Activated naive CD8-positive, alpha-beta T cell treated with anti-CD3 and anti-CD28 coated beads for 36 hours (primary cell): ENCODE measurements at regions not wholly inside any gene's neighbourhood (a gene's known extent, or its start where the extent isn't known, plus 50 kb on each side); places are given as distances from the start of the nearest gene placed in this dataset.

Source experiments
- DNase-seq: peaks from one replicate; pipeline ENCODE4 v3.0.0; 2021
- H3K27ac Mint-ChIP-seq: one replicate; pipeline ENCODE4 v1.8.0; 2022; ENCODE audit warnings: mild to moderate bottlenecking, moderate library complexity, mixed read lengths
- H3K27me3 Mint-ChIP-seq: one replicate; pipeline ENCODE4 v1.8.0; 2022; ENCODE audit warnings: mild to moderate bottlenecking, mixed read lengths
- H3K36me3 Mint-ChIP-seq: one replicate; pipeline ENCODE4 v1.8.0; 2021; ENCODE audit warnings: mild to moderate bottlenecking, mixed read lengths
- H3K4me1 Mint-ChIP-seq: one replicate; pipeline ENCODE4 v1.8.0; 2021; ENCODE audit warnings: mixed read lengths
- H3K4me3 Mint-ChIP-seq: one replicate; pipeline ENCODE4 v1.8.0; 2022; ENCODE audit warnings: mild to moderate bottlenecking, moderate library complexity, mixed read lengths
- H3K9me3 Mint-ChIP-seq: one replicate; pipeline ENCODE4 v1.8.0; 2022; ENCODE audit warnings: mixed read lengths

DNA sequence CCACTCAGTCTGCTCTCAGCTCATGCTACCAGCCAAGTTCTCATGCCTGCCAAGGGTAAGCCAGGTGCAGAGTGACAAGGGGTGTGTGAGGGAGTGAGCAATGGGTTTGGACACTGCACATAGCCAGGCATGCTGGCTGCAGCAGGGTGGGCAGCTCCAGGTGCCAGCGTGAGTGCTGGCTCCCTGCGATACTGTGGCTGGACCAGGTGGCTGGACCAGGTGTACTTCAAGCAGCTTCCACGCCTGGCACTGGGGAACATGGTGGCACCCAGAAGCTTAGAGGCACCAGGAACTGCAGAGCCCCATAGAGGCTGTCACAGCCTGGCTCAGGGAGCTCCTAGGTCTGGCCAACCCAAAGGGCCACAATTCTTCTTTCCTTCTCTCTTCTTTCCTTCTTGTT is 234.9 kb upstream of the GIMD1 start:
- Mint-ChIP-seq H3K4me3 (no peak overlapping the region), H3K9me3 (no peaks in the 10 kb centered on the region), H3K27me3 (no peaks in the 10 kb centered on the region), H3K4me1 (no peaks in the 10 kb centered on the region), H3K36me3 (no peaks in the 10 kb centered on the region), H3K27ac (no peak overlapping the region)
- no peak for DNase-seq

GRCh38 chr4:106602711-106603110 is 234.1 kb upstream of the GIMD1 start:
- no peaks in the 10 kb centered on the region for H3K27me3 Mint-ChIP-seq
- no peak overlapping the region for H3K27ac Mint-ChIP-seq
- no peak overlapping the region for H3K4me3 Mint-ChIP-seq
- H3K4me1 Mint-ChIP-seq: no peaks in the 10 kb centered on the region
- H3K36me3 Mint-ChIP-seq: no peaks in the 10 kb centered on the region
- DNase-seq: no peak
- no peaks in the 10 kb centered on the region for H3K9me3 Mint-ChIP-seq

- no peak for DNase-seq
- no peaks in the 10 kb centered on the region for H3K4me1 Mint-ChIP-seq
- H3K27me3 Mint-ChIP-seq: no peaks in the 10 kb centered on the region
- no peak overlapping the region for H3K27ac Mint-ChIP-seq
- no peaks in the 10 kb centered on the region for H3K9me3 Mint-ChIP-seq
- H3K36me3 Mint-ChIP-seq: no peaks in the 10 kb centered on the region
- H3K4me3 Mint-ChIP-seq: no peak overlapping the region
Measured at GRCh38 chr4:106601519-106601918, 232.9 kb upstream of the GIMD1 start.

GRCh38 chr4:106595906-106596305 is 227.3 kb upstream of the GIMD1 start:
- H3K27me3 Mint-ChIP-seq: no peaks in the 10 kb centered on the region

GRCh38 chr4:106594291-106594952 is 225.8 kb upstream of the GIMD1 start:
- H3K27ac Mint-ChIP-seq: no peak overlapping the region
- H3K27me3 Mint-ChIP-seq: no peaks in the 10 kb centered on the region
- DNase-seq: no peak
- H3K4me1 Mint-ChIP-seq: no peaks in the 10 kb centered on the region
- H3K9me3 Mint-ChIP-seq: no peaks in the 10 kb centered on the region
- H3K36me3 Mint-ChIP-seq: no peaks in the 10 kb centered on the region
- H3K4me3 Mint-ChIP-seq: no peak overlapping the region

More at GRCh38 chr4:106595906-106596305, 227.3 kb upstream of the GIMD1 start:
- Mint-ChIP-seq H3K4me3 (no peak overlapping the region), H3K27ac (no peak overlapping the region), H3K9me3 (no peaks in the 10 kb centered on the region), H3K4me1 (no peaks in the 10 kb centered on the region), H3K36me3 (no peaks in the 10 kb centered on the region)
- no peak for DNase-seq

GRCh38 chr4:106588891-106589290 is 220.3 kb upstream of the GIMD1 start:
- Mint-ChIP-seq H3K27me3 (no peaks in the 10 kb centered on the region), H3K9me3 (peaks cover 2% of the 10 kb centered on the region), H3K4me3 (no peak overlapping the region), H3K27ac (no peak overlapping the region), H3K36me3 (no peaks in the 10 kb centered on the region), H3K4me1 (no peaks in the 10 kb centered on the region)
- no peak for DNase-seq

DNA sequence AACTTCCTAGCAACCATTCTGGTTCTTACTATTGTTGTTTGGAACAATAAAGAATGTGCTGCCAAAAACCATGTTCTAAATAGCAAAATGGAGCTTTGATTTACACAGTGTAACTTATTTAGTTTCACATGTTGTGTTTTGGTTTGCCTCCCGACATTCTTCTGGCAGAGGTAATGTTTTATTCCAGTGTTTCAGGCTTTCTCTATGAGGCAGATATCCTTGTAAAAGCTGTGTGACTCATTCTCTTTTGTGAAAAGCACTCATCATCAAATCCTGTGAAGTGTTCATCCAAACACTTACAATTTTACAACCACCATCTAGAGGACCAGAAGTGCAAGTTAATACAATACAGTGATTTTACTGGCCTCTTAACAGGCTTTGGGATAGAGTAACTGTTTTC is 219.0 kb upstream of the GIMD1 start:
- Mint-ChIP-seq H3K9me3 (peaks cover 2% of the 10 kb centered on the region), H3K4me1 (no peaks in the 10 kb centered on the region), H3K27ac (no peak overlapping the region), H3K27me3 (no peaks in the 10 kb centered on the region), H3K4me3 (no peak overlapping the region), H3K36me3 (no peaks in the 10 kb centered on the region)
- DNase-seq: no peak

- no peak overlapping the region for H3K27ac Mint-ChIP-seq
- no peaks in the 10 kb centered on the region for H3K27me3 Mint-ChIP-seq
- H3K36me3 Mint-ChIP-seq: no peaks in the 10 kb centered on the region
Measured at GRCh38 chr4:106585915-106586349, 217.4 kb upstream of the GIMD1 start.

GRCh38 chr4:106584337-106584989 is 215.9 kb upstream of the GIMD1 start:
- H3K4me1 Mint-ChIP-seq: no peaks in the 10 kb centered on the region
- peaks cover 2% of the 10 kb centered on the region for H3K9me3 Mint-ChIP-seq
- H3K27me3 Mint-ChIP-seq: no peaks in the 10 kb centered on the region
- H3K36me3 Mint-ChIP-seq: no peaks in the 10 kb centered on the region
- no peak overlapping the region for H3K4me3 Mint-ChIP-seq
- no peak for DNase-seq
- no peak overlapping the region for H3K27ac Mint-ChIP-seq

More at GRCh38 chr4:106585915-106586349, 217.4 kb upstream of the GIMD1 start:
- H3K9me3 Mint-ChIP-seq: peaks cover 2% of the 10 kb centered on the region
- no peak for DNase-seq
- H3K4me1 Mint-ChIP-seq: no peaks in the 10 kb centered on the region
- H3K4me3 Mint-ChIP-seq: no peak overlapping the region

DNA sequence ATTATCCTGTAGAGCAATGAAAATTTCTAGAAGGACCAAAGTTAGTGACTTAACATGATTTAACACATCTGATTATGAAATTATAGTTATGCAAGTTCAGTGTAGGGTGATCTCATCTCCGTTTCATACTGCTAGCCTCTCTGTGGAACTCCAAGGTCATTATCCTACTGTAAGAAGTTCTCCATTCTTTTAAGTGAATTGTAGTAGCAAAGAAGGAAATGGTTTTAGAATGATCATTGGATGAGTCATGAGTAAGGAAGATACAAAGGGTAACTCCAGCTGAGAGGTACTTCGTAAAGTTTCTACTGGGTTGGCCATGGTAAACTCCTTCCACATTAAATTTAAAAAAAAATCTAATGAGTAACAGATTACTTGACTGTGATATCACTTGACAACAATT is 215.0 kb upstream of the GIMD1 start:
- DNase-seq: no peak
- peaks cover 2% of the 10 kb centered on the region for H3K9me3 Mint-ChIP-seq
- H3K4me1 Mint-ChIP-seq: no peaks in the 10 kb centered on the region
- no peaks in the 10 kb centered on the region for H3K27me3 Mint-ChIP-seq
- H3K36me3 Mint-ChIP-seq: no peaks in the 10 kb centered on the region
- H3K27ac Mint-ChIP-seq: no peak overlapping the region
- H3K4me3 Mint-ChIP-seq: no peak overlapping the region

DNA sequence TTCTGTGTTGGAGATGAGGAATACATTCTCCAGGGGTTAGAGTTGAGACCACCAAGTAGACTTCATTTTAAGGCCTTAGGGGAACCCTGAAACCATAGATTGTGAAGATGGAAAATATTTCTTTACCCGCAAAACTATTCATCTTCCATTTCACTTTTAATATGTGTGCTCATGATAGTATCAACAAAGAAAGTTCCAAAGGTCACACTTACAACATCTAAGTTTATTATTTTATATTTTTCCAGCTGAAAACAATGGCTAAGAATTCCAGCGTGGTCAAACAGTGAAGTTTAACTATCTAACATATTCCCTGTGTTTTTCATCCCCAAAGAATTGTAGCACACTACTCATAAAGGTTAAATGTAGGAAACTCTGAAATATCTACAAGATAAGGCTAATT is 214.5 kb upstream of the GIMD1 start:
- Mint-ChIP-seq H3K9me3 (peaks cover 2% of the 10 kb centered on the region), H3K27ac (no peak overlapping the region), H3K4me1 (no peaks in the 10 kb centered on the region), H3K4me3 (no peak overlapping the region), H3K36me3 (no peaks in the 10 kb centered on the region), H3K27me3 (no peaks in the 10 kb centered on the region)
- DNase-seq: no peak

GRCh38 chr4:106582103-106582502 is 213.5 kb upstream of the GIMD1 start:
- Mint-ChIP-seq H3K4me1 (no peaks in the 10 kb centered on the region), H3K27me3 (no peaks in the 10 kb centered on the region), H3K9me3 (peaks cover 2% of the 10 kb centered on the region), H3K4me3 (no peak overlapping the region), H3K27ac (no peak overlapping the region), H3K36me3 (no peaks in the 10 kb centered on the region)
- DNase-seq: no peak

GRCh38 chr4:106579236-106579635 is 210.7 kb upstream of the GIMD1 start:
- no peaks in the 10 kb centered on the region for H3K36me3 Mint-ChIP-seq
- H3K4me3 Mint-ChIP-seq: no peak overlapping the region
- H3K27me3 Mint-ChIP-seq: no peaks in the 10 kb centered on the region
- no peak overlapping the region for H3K27ac Mint-ChIP-seq
- no peak for DNase-seq
- H3K4me1 Mint-ChIP-seq: no peaks in the 10 kb centered on the region
- peaks cover under 1% of the 10 kb centered on the region for H3K9me3 Mint-ChIP-seq

- Mint-ChIP-seq H3K9me3 (no peaks in the 10 kb centered on the region), H3K4me3 (no peak overlapping the region), H3K27me3 (no peaks in the 10 kb centered on the region), H3K4me1 (no peaks in the 10 kb centered on the region), H3K27ac (no peak overlapping the region), H3K36me3 (no peaks in the 10 kb centered on the region)
- no peak for DNase-seq
Measured at GRCh38 chr4:106569146-106570031, 200.8 kb upstream of the GIMD1 start.

DNA sequence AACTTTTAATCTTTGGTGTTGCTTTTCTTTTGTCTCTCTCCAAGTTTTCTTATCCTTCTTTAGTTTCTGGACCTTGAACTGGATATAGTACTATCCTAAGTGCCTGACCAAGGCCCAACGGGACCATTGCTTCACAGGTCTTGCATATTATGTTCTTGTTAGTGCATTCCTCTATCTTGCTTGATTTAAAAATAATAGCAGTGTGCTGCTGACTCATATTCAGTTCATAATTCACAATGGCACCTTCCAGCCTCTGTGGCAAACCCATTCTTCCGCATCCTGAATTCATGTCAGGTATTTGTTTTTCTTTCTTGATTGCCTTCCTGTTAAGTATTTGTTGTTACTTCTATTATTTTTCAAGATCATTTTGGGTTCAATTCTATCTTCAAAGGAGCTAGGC is 197.1 kb upstream of the GIMD1 start:
- H3K9me3 Mint-ChIP-seq: peaks cover 6% of the 10 kb centered on the region
- no peaks in the 10 kb centered on the region for H3K4me1 Mint-ChIP-seq
- peaks cover 3% of the 10 kb centered on the region for H3K36me3 Mint-ChIP-seq
- no peaks in the 10 kb centered on the region for H3K27me3 Mint-ChIP-seq
- H3K27ac Mint-ChIP-seq: no peak overlapping the region
- H3K4me3 Mint-ChIP-seq: no peak overlapping the region
- no peak for DNase-seq
